ENCODE measurements at regions not wholly inside any gene's neighbourhood (a gene's known extent, or its start where the extent isn't known, plus 50 kb on each side); places are given as distances from the start of the nearest gene placed in this dataset.
A peak's percentile ranks its signal among the peaks of the same experiment; 100 is the strongest.

- no peak for DNase-seq
Measured at GRCh38 chr15:94047566-94047965, 183.8 kb upstream of the MCTP2 start.

- no peak for DNase-seq
Measured at GRCh38 chr15:94042180-94042928, 189.0 kb upstream of the MCTP2 start.

GRCh38 chr15:94041746-94042145 is 189.6 kb upstream of the MCTP2 start:
- DNase-seq = no peak

DNA sequence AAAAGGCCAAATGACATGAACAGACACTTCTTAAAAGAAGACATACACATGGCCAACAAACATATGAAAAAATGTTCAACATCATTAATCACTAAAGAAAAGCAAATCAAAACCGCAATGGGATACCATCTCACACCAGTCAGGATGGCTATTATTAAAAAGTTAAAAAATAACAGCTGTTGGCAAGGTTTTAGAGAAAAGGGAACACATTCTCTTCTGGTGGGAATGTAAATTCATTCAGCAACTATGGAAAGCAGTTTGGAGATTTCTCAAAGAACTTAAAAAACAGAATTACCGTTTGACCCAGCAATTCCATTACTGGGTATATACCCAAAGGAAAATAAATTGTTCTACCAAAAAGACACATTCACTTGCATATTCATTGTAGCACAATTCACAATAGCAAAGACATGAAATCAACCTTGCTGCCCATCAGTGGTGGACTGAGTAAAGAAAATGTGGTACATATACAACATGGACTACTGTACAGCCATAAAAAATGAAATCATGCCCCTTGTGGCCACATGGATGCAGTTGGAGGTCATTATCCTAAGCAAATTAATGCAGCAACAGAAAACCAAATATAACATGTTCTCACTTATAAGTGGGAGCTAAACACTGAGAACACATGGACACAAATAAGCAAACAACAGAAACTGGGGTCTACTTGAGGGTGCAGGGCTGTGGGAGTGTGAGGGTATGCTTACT is 190.7 kb upstream of the MCTP2 start:
- no peak for DNase-seq

DNA sequence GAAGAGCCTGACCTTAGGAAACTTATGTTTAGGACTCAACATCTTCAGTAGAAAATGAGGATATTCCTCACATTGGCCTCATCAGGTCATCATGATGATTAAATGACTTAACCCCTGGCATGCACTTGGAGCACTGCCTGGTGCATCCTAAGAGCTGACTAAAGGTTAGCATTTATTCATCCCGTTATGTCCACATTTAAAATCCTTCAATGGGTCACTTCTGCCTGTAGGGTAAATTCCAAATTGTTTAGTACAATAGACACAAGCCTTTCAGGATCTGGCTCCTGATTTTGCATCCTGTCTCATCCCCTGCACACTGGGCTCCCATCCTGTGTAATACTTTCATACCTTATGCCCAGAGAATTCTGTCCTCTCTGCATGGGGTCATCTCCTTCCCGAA is 195.2 kb upstream of the MCTP2 start:
- DNase-seq = no peak

- DNase-seq = no peak
Measured at GRCh38 chr15:94033683-94034020, 197.7 kb upstream of the MCTP2 start.

GRCh38 chr15:94033014-94033682 is 198.2 kb upstream of the MCTP2 start:
- no peak for DNase-seq

- no peak for DNase-seq
Measured at GRCh38 chr15:94032571-94032970, 198.8 kb upstream of the MCTP2 start.

- no peak for DNase-seq
Measured at GRCh38 chr15:94031072-94031471, 200.3 kb upstream of the MCTP2 start.

DNA sequence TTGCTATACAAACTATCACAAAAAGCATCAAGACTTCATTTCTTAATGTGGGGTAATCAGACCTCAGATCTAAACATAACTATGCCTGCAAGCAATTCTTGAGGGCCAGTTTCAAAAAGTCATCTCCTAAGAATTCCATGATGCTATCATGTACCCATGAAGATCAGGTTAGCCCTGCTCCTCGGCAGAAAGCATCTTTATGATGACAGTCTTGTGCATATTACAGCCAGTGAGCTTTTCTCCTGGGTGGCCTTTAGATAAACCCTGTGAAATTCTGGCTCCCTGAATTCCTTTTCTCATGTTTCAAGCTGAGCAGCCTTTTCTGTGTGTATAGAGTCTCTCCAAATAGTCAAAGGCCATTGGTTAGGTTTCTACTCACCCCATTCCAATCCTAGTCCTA is 201.9 kb upstream of the MCTP2 start:
- no peak for DNase-seq

DNA sequence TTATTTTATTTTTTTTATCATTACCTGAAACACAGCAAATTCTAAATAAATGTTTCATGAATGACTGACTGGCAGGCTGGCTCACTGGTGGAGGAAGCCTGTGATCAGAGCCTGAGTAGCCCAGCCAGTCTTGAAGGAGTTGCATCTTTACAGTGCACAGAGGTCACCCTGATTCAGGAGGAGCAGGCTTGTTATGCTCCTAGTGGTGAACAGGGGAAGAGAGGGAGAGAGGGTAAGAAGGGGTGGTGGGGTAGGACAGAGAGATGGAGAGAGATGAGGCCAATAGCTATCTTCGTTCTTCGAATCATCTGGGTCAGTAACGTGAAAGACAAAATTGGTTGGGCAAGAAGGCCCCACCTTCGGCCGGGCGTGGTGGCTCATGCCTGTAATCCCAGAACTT is 202.6 kb upstream of the MCTP2 start:
- DNase-seq = no peak

GRCh38 chr15:94028121-94028520 is 203.2 kb upstream of the MCTP2 start:
- DNase-seq = no peak

- DNase-seq = no peak
Measured at GRCh38 chr15:94027581-94027980, 203.8 kb upstream of the MCTP2 start.

DNA sequence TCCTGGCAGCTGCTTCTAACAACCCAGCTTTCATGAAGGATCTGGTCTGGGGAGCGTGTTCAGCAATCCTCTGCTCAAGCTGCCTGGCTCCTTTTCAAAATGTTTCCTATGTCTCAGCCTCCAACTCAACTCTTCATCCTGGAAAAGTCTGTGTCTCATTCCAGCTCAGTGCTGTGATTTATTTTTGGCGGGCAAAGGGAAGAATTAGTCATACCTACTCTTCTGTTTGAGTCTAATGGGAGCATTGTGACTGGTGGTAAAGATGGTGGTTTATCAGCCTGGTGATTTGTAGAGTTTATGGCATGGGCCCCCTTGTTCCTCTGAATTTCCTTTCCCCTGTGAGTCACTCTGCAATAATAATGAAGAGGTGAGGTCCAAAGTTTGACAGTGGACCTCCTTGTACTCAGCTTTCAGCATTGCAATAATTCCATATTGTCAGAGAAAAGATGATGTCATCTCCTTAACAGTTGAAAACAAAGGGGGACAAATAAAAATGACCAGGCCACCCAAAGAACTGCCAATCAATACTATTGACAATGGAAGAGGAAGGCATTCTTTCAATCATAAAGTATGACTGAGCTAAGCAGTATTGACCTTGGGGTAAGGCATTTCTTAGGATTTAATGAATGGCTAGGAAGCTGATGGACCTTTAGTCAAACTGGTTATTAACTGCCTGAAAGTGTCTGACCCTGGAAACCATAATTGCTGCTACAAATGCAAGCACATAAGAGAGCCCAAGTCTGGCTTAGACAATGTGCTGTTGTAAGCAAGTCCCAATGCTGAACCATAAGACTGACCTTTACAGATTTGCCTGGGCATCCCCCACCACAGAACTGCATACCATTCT is 204.7 kb upstream of the MCTP2 start:
- DNase-seq = no peak

DNA sequence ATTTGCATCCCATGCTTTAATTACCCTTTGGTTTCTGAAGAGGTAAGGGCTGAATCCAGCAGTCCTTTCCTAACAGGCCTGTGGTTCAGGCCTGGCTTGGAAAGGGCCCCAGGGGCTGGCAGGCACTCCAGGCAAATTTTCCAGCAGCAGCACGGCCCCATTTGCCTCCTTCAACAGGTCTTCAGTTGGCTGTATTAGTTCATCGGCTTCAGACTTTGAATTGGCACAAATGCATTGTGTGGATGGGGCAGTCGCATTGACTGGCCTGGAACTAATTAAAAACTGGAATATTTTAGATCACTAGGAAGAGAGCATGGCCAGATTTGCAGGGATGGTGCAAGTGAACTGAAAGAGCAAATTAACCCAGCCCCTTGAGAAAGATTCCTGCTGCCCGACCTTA is 207.8 kb upstream of the MCTP2 start:
- DNase-seq = no peak

DNA sequence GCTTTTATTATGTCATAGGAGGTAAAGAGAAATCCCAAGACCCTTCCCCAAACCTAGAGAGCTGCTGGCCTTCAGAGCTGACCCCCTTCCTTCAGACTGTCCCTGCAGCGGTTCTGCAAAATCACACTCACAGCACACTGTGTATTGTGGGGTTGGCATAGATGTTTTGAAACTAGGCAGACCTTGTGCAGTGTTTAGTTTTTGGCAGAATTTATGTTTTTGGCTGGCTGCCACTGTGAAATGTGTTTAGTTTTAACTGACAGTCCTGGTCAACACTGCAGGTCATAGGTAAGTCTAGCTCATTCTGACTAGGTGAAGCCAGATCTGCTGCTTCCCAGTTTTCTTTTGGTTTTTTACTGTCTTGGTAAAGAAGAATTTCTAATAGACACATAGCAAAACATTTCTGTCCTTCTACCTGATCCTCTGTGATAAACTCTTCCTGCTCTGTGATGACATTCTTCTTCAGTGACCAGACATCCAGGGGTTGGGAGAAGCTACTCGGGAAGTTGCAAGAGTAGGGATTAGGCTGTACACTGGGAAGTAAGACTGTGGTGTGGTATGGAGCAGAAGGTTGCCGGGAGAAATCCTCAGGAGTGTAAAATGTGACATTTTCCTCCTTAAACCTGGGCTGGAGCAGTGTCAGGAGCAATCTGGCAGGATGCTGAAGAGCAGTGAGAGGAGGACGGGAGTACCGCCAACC is 209.6 kb upstream of the MCTP2 start:
- no peak for DNase-seq

DNA sequence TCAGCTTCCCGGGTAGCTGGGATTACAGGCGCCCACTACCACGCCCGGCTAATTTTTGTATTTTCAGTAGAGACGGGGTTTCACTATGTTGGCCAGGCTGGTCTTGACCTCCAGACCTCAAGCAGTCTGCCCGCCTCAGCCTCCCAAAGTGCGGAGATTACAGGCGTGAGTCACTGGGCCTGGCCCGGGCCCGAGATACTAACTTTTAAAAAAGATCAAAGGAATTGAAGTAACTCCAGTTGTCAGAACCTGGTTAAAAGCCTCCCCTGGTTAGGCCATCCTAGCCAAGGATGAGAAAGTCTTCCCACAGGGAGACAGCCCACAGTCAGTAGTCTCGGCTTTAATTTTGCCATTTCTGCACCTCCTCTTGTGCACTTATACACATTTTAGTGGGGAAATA is 212.3 kb upstream of the MCTP2 start:
- DNase-seq = no peak

DNA sequence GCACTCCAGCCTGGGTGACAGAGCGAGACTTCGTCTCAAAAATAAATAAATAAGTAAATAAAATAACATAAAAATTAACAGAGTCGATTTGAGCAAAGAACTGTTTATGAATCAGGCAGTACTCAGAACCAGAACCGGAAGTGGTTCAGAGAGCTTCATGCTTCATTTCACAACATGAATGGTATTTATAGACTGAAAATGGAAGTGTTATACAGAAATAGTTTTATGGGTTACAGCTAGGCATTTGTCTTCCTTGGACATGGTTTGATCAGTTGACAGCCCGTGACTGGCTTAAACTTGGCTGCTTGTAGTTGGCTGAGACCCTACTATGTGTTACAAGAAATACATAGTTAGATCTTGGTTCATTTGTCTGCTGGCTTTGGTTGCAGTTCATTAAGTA is 216.0 kb upstream of the MCTP2 start:
- DNase-seq = no peak

- DNase-seq = no peak
Measured at GRCh38 chr15:94008104-94009074, 223.0 kb upstream of the MCTP2 start.

DNA sequence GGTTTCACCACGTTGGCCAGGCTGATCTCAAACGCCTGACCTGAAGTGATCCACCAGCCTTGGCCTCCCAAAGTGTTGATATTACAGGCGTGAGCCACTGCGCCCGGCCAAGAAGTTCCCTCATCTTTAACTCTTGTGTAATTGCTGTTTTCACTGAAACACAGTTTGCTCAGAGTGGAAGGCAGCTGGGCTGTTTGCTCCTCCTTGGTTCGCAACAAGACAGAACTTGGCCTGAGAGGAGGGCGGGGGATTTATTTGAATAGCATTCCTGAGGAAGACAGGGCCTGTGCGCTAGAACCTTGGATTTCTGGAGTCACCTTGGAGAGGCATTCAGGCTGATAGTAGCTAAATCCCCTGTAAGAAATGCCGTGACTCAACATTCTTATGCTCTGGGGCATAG is 226.7 kb upstream of the MCTP2 start:
- no peak for DNase-seq

- DNase-seq = peak; percentile 38
Measured at GRCh38 chr15:94002041-94002440, 229.3 kb upstream of the MCTP2 start.
